ENCODE measurements at regions not wholly inside any gene's neighbourhood (a gene's known extent, or its start where the extent isn't known, plus 50 kb on each side); places are given as distances from the start of the nearest gene placed in this dataset.

DNA sequence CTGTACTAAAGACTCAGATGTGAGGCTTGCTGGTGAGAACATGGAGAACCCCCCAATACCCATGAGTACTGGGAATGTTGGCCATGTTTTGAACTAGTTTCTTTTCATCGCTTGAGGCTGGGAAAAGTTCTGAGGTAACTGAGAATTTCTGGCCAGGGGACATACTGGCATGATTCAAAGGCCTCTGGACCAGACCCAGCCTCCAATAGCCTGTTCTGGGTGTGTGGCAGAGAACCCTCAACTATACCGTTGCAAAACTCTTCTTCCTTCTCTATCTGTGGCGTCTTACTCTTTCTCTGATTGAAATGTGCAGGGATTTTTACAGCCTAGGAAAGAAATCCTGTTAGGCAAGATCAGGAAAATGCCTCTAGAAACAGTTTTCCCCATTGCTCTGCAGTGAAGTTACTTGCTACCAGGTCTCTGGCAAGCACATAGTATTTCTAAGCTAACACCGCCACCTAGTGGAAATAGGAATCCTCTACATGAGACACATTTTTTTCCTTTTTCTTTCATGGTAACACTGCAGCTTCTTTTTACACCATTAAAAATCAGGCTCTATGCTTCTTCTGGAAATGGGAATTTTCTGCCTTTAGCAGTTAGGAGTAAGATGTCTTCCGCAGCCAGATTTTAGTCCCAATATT lies 170.7 kb upstream of the ZCCHC13 start:
- dilution Hi-C loops (cut with HindIII; ENCODE audit: low sequenced_read_pairs, unreplicated experiment) (no loop called here), in situ Hi-C loops (cut with MboI; ENCODE audit: low sequenced_read_pairs) (loop anchor here (5.0 kb wide), 1 partner anchor 276 kb away; no protein-coding TSS in a partner anchor), intact Hi-C loops (cut with micrococcal nuclease) (loop anchor here (1.0 kb wide), 3 partner anchors 118 to 278 kb away; no protein-coding TSS in a partner anchor)
- H2BK15ac ChIP-seq (ENCODE audit: low read depth, low read length): no peak overlapping the region
- no CpG with 5 or more reads among the region's 5 CpGs for WGBS, 2 experiments (ENCODE audit: extremely low coverage in 2 of 2, insufficient read length in 1 of 2)
- H3K4me1 ChIP-seq (ENCODE audit: control insufficient read depth, insufficient read depth, low read length): no peaks in the 10 kb centered on the region
- ChIA-PET CTCF (interaction anchor here (0.6 to 1.0 kb wide), 3 partner anchors 10 to 252 kb away, joined by 3 to 5 read pairs (median 3); no protein-coding TSS in a partner anchor), POLR2A (ENCODE audit: unreplicated experiment) (no interaction called here)
- no peak overlapping the region for H2AFZ ChIP-seq (replicated peaks; ENCODE audit: low read length, poor library complexity)
- H3K23ac ChIP-seq (ENCODE audit: low read depth, low read length): no peak overlapping the region
- no TSS peak for BruUV-seq (replicated peaks)
- no peak overlapping the region for H3K4me3 ChIP-seq (ENCODE audit: insufficient read depth, low read depth, low read length)
- H3K9me1 ChIP-seq (ENCODE audit: insufficient read depth, low read length): no peaks in the 10 kb centered on the region
- no peak overlapping the region for H3K18ac ChIP-seq (ENCODE audit: low read depth, low read length)
- TF ChIP-seq RAD21 (IDR thresholded peaks at IDR 0.05; ENCODE audit: low read length) (peak; percentile 89), CEBPB (IDR thresholded peaks at IDR 0.05; ENCODE audit: low read depth, low read length) (no peak), SMC3 (IDR thresholded peaks at IDR 0.05; ENCODE audit: low read depth, low read length) (peak; percentile 83)
- TF ChIP-seq, protein P1, sequence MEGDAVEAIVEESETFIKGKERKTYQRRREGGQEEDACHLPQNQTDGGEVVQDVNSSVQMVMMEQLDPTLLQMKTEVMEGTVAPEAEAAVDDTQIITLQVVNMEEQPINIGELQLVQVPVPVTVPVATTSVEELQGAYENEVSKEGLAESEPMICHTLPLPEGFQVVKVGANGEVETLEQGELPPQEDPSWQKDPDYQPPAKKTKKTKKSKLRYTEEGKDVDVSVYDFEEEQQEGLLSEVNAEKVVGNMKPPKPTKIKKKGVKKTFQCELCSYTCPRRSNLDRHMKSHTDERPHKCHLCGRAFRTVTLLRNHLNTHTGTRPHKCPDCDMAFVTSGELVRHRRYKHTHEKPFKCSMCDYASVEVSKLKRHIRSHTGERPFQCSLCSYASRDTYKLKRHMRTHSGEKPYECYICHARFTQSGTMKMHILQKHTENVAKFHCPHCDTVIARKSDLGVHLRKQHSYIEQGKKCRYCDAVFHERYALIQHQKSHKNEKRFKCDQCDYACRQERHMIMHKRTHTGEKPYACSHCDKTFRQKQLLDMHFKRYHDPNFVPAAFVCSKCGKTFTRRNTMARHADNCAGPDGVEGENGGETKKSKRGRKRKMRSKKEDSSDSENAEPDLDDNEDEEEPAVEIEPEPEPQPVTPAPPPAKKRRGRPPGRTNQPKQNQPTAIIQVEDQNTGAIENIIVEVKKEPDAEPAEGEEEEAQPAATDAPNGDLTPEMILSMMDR (conservative IDR thresholded peaks at IDR 0.05; ENCODE audit: low read depth, low read length): peak; percentile 88
- H3K14ac ChIP-seq (replicated peaks; ENCODE audit: low read depth, low read length): no peak overlapping the region
- no peak overlapping the region for H2AK9ac ChIP-seq (replicated peaks; ENCODE audit: low read depth, low read length, poor library complexity)
- no peak overlapping the region for H3K9ac ChIP-seq (ENCODE audit: low read depth, low read length)
- H2BK20ac ChIP-seq (ENCODE audit: low read depth, low read length): no peak overlapping the region
- no peak overlapping the region for H4K5ac ChIP-seq (ENCODE audit: low read depth, low read length)
- H3K36me3 ChIP-seq (ENCODE audit: control insufficient read depth, insufficient read depth, low read length): no peaks in the 10 kb centered on the region
- no peak overlapping the region for H3K27ac ChIP-seq (ENCODE audit: insufficient read depth, low read length)
- peak; percentile 80 for DNase-seq
- no peak overlapping the region for H2BK120ac ChIP-seq (ENCODE audit: low read depth, low read length)
- H3K9me3 ChIP-seq (ENCODE audit: control insufficient read depth, insufficient read depth, low read length): no peaks in the 10 kb centered on the region
- ATAC-seq (ENCODE audit: low read depth): peak; percentile 99
- H3K56ac ChIP-seq (ENCODE audit: extremely low read depth, insufficient read depth, low read length): no peak overlapping the region
- no peak overlapping the region for H3K4ac ChIP-seq (ENCODE audit: low read depth, low read length)
- no peak overlapping the region for H4K91ac ChIP-seq (ENCODE audit: insufficient read depth, low read depth, low read length)
- no peak overlapping the region for H2AK5ac ChIP-seq (ENCODE audit: low read depth, low read length)
- no peak overlapping the region for H4K8ac ChIP-seq (ENCODE audit: low read depth in 2 of 2, low read length in 2 of 2)
- H2BK5ac ChIP-seq (ENCODE audit: low read depth, low read length, poor library complexity, severe bottlenecking): no peak overlapping the region
- H3K79me1 ChIP-seq (ENCODE audit: low read depth in 1 of 2, low read length in 2 of 2): no peaks in the 10 kb centered on the region
- H3K27me3 ChIP-seq (ENCODE audit: control insufficient read depth, insufficient read depth, low read length): peaks cover 2% of the 10 kb centered on the region; the same call in 1 of the 2 replicates
- no peaks in the 10 kb centered on the region for H4K20me1 ChIP-seq (ENCODE audit: insufficient read depth, low read length)
- H3K4me2 ChIP-seq (ENCODE audit: low read depth, low read length): no peak overlapping the region

Measured in IMR-90 (cell line).